IMR-90 (cell line): ENCODE measurements at regions not wholly inside any gene's neighbourhood (a gene's known extent, or its start where the extent isn't known, plus 50 kb on each side); places are given as distances from the start of the nearest gene placed in this dataset.

Experiments used
- ATAC-seq: fragments of 200-7000 bp; cut with Tn5 transposase; 2 replicates; pipeline ENCODE4 v1.9.1; 2020; ENCODE audit warnings: low read depth, mild to moderate bottlenecking, moderate library complexity
- BruUV-seq: library from RNA; stranded (reverse); fragments of 400-500 nt; replicated peaks from 2 replicates; lab custom pipeline; 2021; lab: Mats Ljungman, UMichigan
- CTCF ChIA-PET: fragments of 300-600 bp; formaldehyde crosslinking; extraction: SDS; loops from one replicate; lab custom pipeline; 2021; ENCODE audit warnings: antibody characterized with exemption; lab: Yijun Ruan, JAX
- POLR2A ChIA-PET: fragments of 300-600 bp; sonication (Branson Sonifier 250); formaldehyde crosslinking; loops from one replicate; lab custom pipeline; 2022; ENCODE audit warnings: antibody characterized with exemption; ENCODE audit not compliant: unreplicated experiment; lab: Charles Lee
- DNase-seq: peaks from one replicate; pipeline ENCODE4 v3.0.0; 2013
- H2AFZ ChIP-seq: replicated peaks from 2 replicates; pipeline ENCODE3; 2013; ENCODE audit warnings: low read length, mild to moderate bottlenecking; ENCODE audit not compliant: poor library complexity
- H2AK5ac ChIP-seq: 2 replicates; pipeline ENCODE4 v1.6.1; 2013; ENCODE audit warnings: low read depth, low read length, inconsistent platforms
- H2AK9ac ChIP-seq: replicated peaks from 2 replicates; pipeline ENCODE3; 2013; ENCODE audit warnings: mild to moderate bottlenecking, low read depth, low read length, moderate library complexity; ENCODE audit not compliant: poor library complexity
- H2BK120ac ChIP-seq: 2 replicates; pipeline ENCODE4 v1.6.1; 2013; ENCODE audit warnings: low read depth, low read length, inconsistent platforms
- H2BK15ac ChIP-seq: 3 replicates; pipeline ENCODE4 v1.6.1; 2013; ENCODE audit warnings: low read depth, low read length, inconsistent platforms
- H2BK20ac ChIP-seq: 2 replicates; pipeline ENCODE4 v1.6.1; 2013; ENCODE audit warnings: low read depth, mild to moderate bottlenecking, inconsistent platforms, low read length, moderate library complexity
- H2BK5ac ChIP-seq: 2 replicates; pipeline ENCODE4 v1.6.1; 2013; ENCODE audit warnings: mild to moderate bottlenecking, low read depth, low read length, inconsistent platforms; ENCODE audit not compliant: poor library complexity, severe bottlenecking
- H3K14ac ChIP-seq: replicated peaks from 2 replicates; pipeline ENCODE4 v1.6.1; 2013; ENCODE audit warnings: low read depth, low read length, inconsistent platforms
- H3K18ac ChIP-seq: 2 replicates; pipeline ENCODE4 v1.6.1; 2013; ENCODE audit warnings: low read depth, low read length, control low read depth
- H3K23ac ChIP-seq: 2 replicates; pipeline ENCODE4 v1.6.1; 2013; ENCODE audit warnings: low read depth, low read length, inconsistent platforms
- H3K27ac ChIP-seq: 2 replicates; pipeline ENCODE4 v1.5.1; 2013; ENCODE audit warnings: mild to moderate bottlenecking, control low read depth, low read length; ENCODE audit not compliant: insufficient read depth
- H3K27me3 ChIP-seq: 2 replicates; pipeline ENCODE4 v1.6.1; 2013; ENCODE audit warnings: low read length; ENCODE audit not compliant: control insufficient read depth, insufficient read depth
- H3K36me3 ChIP-seq: 2 replicates; pipeline ENCODE4 v1.6.1; 2013; ENCODE audit warnings: low read length, mixed read lengths; ENCODE audit not compliant: control insufficient read depth, insufficient read depth
- H3K4ac ChIP-seq: 2 replicates; pipeline ENCODE4 v1.6.1; 2013; ENCODE audit warnings: low read depth, low read length, inconsistent platforms
- H3K4me1 ChIP-seq: 2 replicates; pipeline ENCODE4 v1.6.1; 2013; ENCODE audit warnings: low read length, mixed read lengths; ENCODE audit not compliant: control insufficient read depth, insufficient read depth
- H3K4me2 ChIP-seq: 2 replicates; pipeline ENCODE4 v1.6.1; 2013; ENCODE audit warnings: low read depth, mild to moderate bottlenecking, control low read depth, low read length, moderate library complexity
- H3K4me3 ChIP-seq: 2 replicates; pipeline ENCODE4 v1.5.1; 2013; ENCODE audit warnings: low read depth, mild to moderate bottlenecking, control low read depth, low read length, moderate library complexity; ENCODE audit not compliant: insufficient read depth
- H3K56ac ChIP-seq: 2 replicates; pipeline ENCODE4 v1.6.1; 2013; ENCODE audit warnings: low read length, inconsistent platforms; ENCODE audit not compliant: insufficient read depth; ENCODE audit errors: extremely low read depth
- H3K79me1 ChIP-seq, 2 experiments: 2 replicates each; pipeline ENCODE4 v1.6.1; 2013; ENCODE audit warnings: low read length in 2 of 2, inconsistent platforms in 1 of 2, low read depth in 1 of 2
- H3K9ac ChIP-seq: 2 replicates; pipeline ENCODE4 v1.6.1; 2013; ENCODE audit warnings: low read depth, low read length, control low read depth
- H3K9me1 ChIP-seq: 2 replicates; pipeline ENCODE4 v1.6.1; 2013; ENCODE audit warnings: low read length, inconsistent platforms; ENCODE audit not compliant: insufficient read depth
- H3K9me3 ChIP-seq: 2 replicates; pipeline ENCODE4 v1.6.1; 2013; ENCODE audit warnings: low read length; ENCODE audit not compliant: control insufficient read depth, insufficient read depth
- H4K20me1 ChIP-seq: 2 replicates; pipeline ENCODE4 v1.6.1; 2013; ENCODE audit warnings: low read length, inconsistent platforms; ENCODE audit not compliant: insufficient read depth
- H4K5ac ChIP-seq: 2 replicates; pipeline ENCODE4 v1.6.1; 2013; ENCODE audit warnings: mild to moderate bottlenecking, low read depth, low read length, control low read depth
- H4K8ac ChIP-seq, 2 experiments: 2 replicates each; pipeline ENCODE4 v1.6.1; 2013; ENCODE audit warnings: low read depth in 2 of 2, low read length in 2 of 2, control low read depth in 1 of 2, inconsistent platforms in 1 of 2
- H4K91ac ChIP-seq: 2 replicates; pipeline ENCODE4 v1.6.1; 2013; ENCODE audit warnings: low read depth, low read length, inconsistent platforms; ENCODE audit not compliant: insufficient read depth
- BHLHE40 ChIP-seq: fragments of 150-350 bp; IDR thresholded peaks from 2 replicates; pipeline ENCODE4 v1.6.1; 2016; ENCODE audit warnings: mild to moderate bottlenecking, low read depth, low read length
- CEBPB ChIP-seq: IDR thresholded peaks from 2 replicates; pipeline ENCODE4 v1.6.1; 2012; ENCODE audit warnings: low read depth, low read length, improper control_type of control experiment
- CHD1 ChIP-seq: IDR thresholded peaks from 2 replicates; pipeline ENCODE4 v1.6.1; 2012; ENCODE audit warnings: low read depth, low read length, improper control_type of control experiment
- CTCF ChIP-seq: conservative IDR thresholded peaks from 2 replicates; pipeline ENCODE4 v1.5.1; 2012; ENCODE audit warnings: mild to moderate bottlenecking, low read depth, low read length, improper control_type of control experiment
- ELK1 ChIP-seq: fragments of 150-350 bp; IDR thresholded peaks from 2 replicates; pipeline ENCODE4 v1.6.1; 2016; ENCODE audit warnings: low read depth, mild to moderate bottlenecking, low read length, moderate library complexity, borderline replicate concordance
- FOS ChIP-seq: fragments of 150-350 bp; IDR thresholded peaks from 2 replicates; pipeline ENCODE4 v1.6.1; 2016; ENCODE audit warnings: low read depth, low read length
- MAFK ChIP-seq: IDR thresholded peaks from 2 replicates; pipeline ENCODE4 v1.6.1; 2012; ENCODE audit warnings: low read depth, low read length, improper control_type of control experiment
- MAZ ChIP-seq: IDR thresholded peaks from 2 replicates; pipeline ENCODE4 v1.6.1; 2012; ENCODE audit warnings: low read depth, mild to moderate bottlenecking, low read length, improper control_type of control experiment, moderate library complexity, borderline replicate concordance
- MXI1 ChIP-seq: IDR thresholded peaks from 2 replicates; pipeline ENCODE4 v1.6.1; 2012; ENCODE audit warnings: low read depth, mild to moderate bottlenecking, low read length, moderate library complexity, borderline replicate concordance
- NFE2L2 ChIP-seq: fragments of 150-350 bp; IDR thresholded peaks from 2 replicates; pipeline ENCODE4 v1.6.1; 2016; ENCODE audit warnings: low read depth, mild to moderate bottlenecking, low read length
- POLR2A ChIP-seq: IDR thresholded peaks from 2 replicates; pipeline ENCODE4 v1.6.1; 2012; ENCODE audit warnings: mild to moderate bottlenecking, low read depth, low read length
- RAD21 ChIP-seq: IDR thresholded peaks from 2 replicates; pipeline ENCODE4 v1.6.1; 2012; ENCODE audit warnings: low read length, improper control_type of control experiment
- RCOR1 ChIP-seq: IDR thresholded peaks from 2 replicates; pipeline ENCODE4 v1.6.1; 2012; ENCODE audit warnings: mild to moderate bottlenecking, low read length, improper control_type of control experiment; ENCODE audit not compliant: insufficient replicate concordance
- RFX5 ChIP-seq: IDR thresholded peaks from 2 replicates; pipeline ENCODE4 v1.8.0; 2012; ENCODE audit warnings: low read depth, mild to moderate bottlenecking, low read length, moderate library complexity
- SMC3 ChIP-seq: fragments of 150-350 bp; IDR thresholded peaks from 2 replicates; pipeline ENCODE4 v1.6.1; 2016; ENCODE audit warnings: low read depth, mild to moderate bottlenecking, antibody characterized with exemption, low read length, moderate library complexity
- USF2 ChIP-seq: fragments of 150-350 bp; IDR thresholded peaks from 2 replicates; pipeline ENCODE4 v1.6.1; 2017; ENCODE audit warnings: mild to moderate bottlenecking, antibody characterized with exemption, low read length, low read depth
- WGBS, 2 experiments: methylation state at CpG; one replicate each; pipeline versions ENCODE4 v1.1.5 to v1.1.7; 2013; ENCODE audit warnings: missing lambda C conversion rate in 2 of 2; ENCODE audit not compliant: insufficient read length in 1 of 2; ENCODE audit errors: extremely low coverage in 2 of 2; 5-methylcytosine and 5-hydroxymethylcytosine counted together
- dilution Hi-C: fragments of 300-500 bp; cut with HindIII; formaldehyde crosslinking; loops from one replicate; pipeline ENCODE4 v1.14.3; 2018; ENCODE audit warnings: low sequenced_read_pairs; ENCODE audit not compliant: unreplicated experiment
- in situ Hi-C: fragments of 300-500 bp; cut with MboI; formaldehyde crosslinking; loops from 3 replicates; pipeline ENCODE4 v1.14.3; 2019; ENCODE audit warnings: low sequenced_read_pairs, inconsistent platforms, mixed read lengths
- intact Hi-C: fragments of 100-400 bp; cut with micrococcal nuclease; formaldehyde crosslinking; loops from 2 replicates; pipeline ENCODE4 v1.10.0; 2022

- Histone ChIP-seq H2AK5ac (no peak overlapping the region), H2BK20ac (no peak overlapping the region), H4K8ac (no peak overlapping the region), H3K56ac (no peak overlapping the region), H4K91ac (no peak overlapping the region), H2AK9ac (no peak overlapping the region), H3K4me3 (no peak overlapping the region), H3K23ac (no peak overlapping the region), H2BK15ac (no peak overlapping the region), H3K14ac (no peak overlapping the region), H3K4me1 (peaks cover 2% of the 10 kb centered on the region; the same call in 1 of the 2 replicates), H3K4ac (no peak overlapping the region), H4K20me1 (no peaks in the 10 kb centered on the region), H3K4me2 (no peak overlapping the region), H3K36me3 (no peaks in the 10 kb centered on the region), H3K18ac (no peak overlapping the region), H3K9me3 (no peaks in the 10 kb centered on the region), H3K79me1 (no peaks in the 10 kb centered on the region), H2BK5ac (no peak overlapping the region), H3K27ac (no peak overlapping the region), H3K27me3 (no peaks in the 10 kb centered on the region), H2BK120ac (no peak overlapping the region), H4K5ac (no peak overlapping the region), H3K9me1 (0 out of 2 replicates have a peak, but pooled peaks cover 4% of the 10 kb centered on the region), H2AFZ (no peak overlapping the region), H3K9ac (no peak overlapping the region)
- ChIA-PET CTCF (no interaction called here), POLR2A (no interaction called here)
- dilution Hi-C loops = no loop called here
- in situ Hi-C loops = no loop called here
- no CpG with 5 or more reads among the region's 1 CpG for WGBS, 2 experiments
- no peak for DNase-seq
- TF ChIP-seq RAD21 = no peak
- no peak for TF ChIP-seq CHD1
- TF ChIP-seq ELK1 = no peak
- TF ChIP-seq SMC3 = no peak
- TF ChIP-seq POLR2A = no peak
- no peak for TF ChIP-seq USF2
- no peak for TF ChIP-seq FOS
- TF ChIP-seq BHLHE40 = no peak
- TF ChIP-seq MXI1 = no peak
- TF ChIP-seq NFE2L2 = no peak
- TF ChIP-seq CTCF = no peak
- TF ChIP-seq RFX5 = no peak
- TF ChIP-seq CEBPB = no peak
- no peak for TF ChIP-seq RCOR1
- no peak for TF ChIP-seq MAZ
- no peak for TF ChIP-seq MAFK
- intact Hi-C loops = no loop called here
- BruUV-seq = no TSS peak
- ATAC-seq = 0 out of 2 replicates have a peak, but pooled peaks have one; percentile 24
Observed at GRCh38 chr5:52708463-52708862, 79.3 kb upstream of the ITGA1 start.
